C4-2B (cell line): ENCODE measurements at regions not wholly inside any gene's neighbourhood (a gene's known extent, or its start where the extent isn't known, plus 50 kb on each side); places are given as distances from the start of the nearest gene placed in this dataset.

Experiments used
- ZFX ChIP-seq: fragments of 450-650 bp; IDR thresholded peaks from 2 replicates; pipeline ENCODE4 v1.6.1; 2017
- TF ChIP-seq, protein P1 (sequence below): fragments of 450-650 bp; conservative IDR thresholded peaks from 2 replicates; pipeline ENCODE4 v1.5.1; 2017; ENCODE audit warnings: mild to moderate bottlenecking

DNA sequence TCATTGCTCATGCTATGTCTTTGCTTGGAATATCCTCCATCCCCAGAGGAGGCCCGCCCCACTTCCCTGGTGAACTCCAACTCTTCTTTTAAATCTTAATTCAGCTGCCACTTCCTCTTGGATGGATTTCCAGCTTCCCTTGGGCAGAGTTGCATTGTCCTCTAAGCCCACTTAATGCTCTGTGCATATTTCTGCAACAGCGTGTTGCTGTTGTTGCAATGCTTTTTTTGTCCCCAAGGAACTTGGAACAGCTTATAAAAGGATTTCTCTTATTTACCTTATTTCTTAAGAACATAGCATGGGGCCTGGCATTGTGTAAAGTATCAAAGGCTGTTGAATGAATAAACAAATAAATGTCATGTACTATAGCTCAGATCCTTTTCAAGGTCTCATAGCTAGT, 507.4 kb downstream of the METTL15 start:
- TF ChIP-seq, protein P1, sequence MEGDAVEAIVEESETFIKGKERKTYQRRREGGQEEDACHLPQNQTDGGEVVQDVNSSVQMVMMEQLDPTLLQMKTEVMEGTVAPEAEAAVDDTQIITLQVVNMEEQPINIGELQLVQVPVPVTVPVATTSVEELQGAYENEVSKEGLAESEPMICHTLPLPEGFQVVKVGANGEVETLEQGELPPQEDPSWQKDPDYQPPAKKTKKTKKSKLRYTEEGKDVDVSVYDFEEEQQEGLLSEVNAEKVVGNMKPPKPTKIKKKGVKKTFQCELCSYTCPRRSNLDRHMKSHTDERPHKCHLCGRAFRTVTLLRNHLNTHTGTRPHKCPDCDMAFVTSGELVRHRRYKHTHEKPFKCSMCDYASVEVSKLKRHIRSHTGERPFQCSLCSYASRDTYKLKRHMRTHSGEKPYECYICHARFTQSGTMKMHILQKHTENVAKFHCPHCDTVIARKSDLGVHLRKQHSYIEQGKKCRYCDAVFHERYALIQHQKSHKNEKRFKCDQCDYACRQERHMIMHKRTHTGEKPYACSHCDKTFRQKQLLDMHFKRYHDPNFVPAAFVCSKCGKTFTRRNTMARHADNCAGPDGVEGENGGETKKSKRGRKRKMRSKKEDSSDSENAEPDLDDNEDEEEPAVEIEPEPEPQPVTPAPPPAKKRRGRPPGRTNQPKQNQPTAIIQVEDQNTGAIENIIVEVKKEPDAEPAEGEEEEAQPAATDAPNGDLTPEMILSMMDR = no peak
- no peak for TF ChIP-seq ZFX
